H1 (cell line): ENCODE measurements at regions not wholly inside any gene's neighbourhood (a gene's known extent, or its start where the extent isn't known, plus 50 kb on each side); places are given as distances from the start of the nearest gene placed in this dataset.

Experiments used
- CTCF ChIA-PET: fragments of 300-600 bp; sonication (Branson Sonifier 250); formaldehyde crosslinking; loops from one replicate; lab custom pipeline; 2021; ENCODE audit not compliant: partially characterized antibody; lab: Charles Lee
- POLR2A ChIA-PET: fragments of 300-600 bp; sonication (Branson Sonifier 250); formaldehyde crosslinking; loops from one replicate; lab custom pipeline; 2021; ENCODE audit warnings: inconsistent platforms; ENCODE audit not compliant: partially characterized antibody; lab: Charles Lee
- DNase-seq, 2 experiments: peaks; one replicate each; pipeline versions ENCODE4 v3.0.0 to v3.0.0-alpha.2; 2010 to 2022; ENCODE audit warnings: low spot score in 2 of 2, low read depth in 1 of 2, mixed read lengths in 1 of 2
- FAIRE-seq: peaks from 2 replicates; lab custom pipeline; 2011; peaks lifted over from hg19 to GRCh38; lab: Jason Lieb, UNC
- H2AFZ ChIP-seq: 2 replicates; pipeline ENCODE4 v1.8.1; 2012; ENCODE audit warnings: low read length, inconsistent platforms
- H2AK5ac ChIP-seq: 2 replicates; pipeline ENCODE4 v1.6.1; 2013; ENCODE audit warnings: low read depth, low read length
- H2BK120ac ChIP-seq: replicated peaks from 2 replicates; pipeline ENCODE3; 2013; ENCODE audit warnings: low read depth, low read length, inconsistent platforms
- H2BK12ac ChIP-seq: 2 replicates; pipeline ENCODE4 v1.6.1; 2013; ENCODE audit warnings: low read depth, low read length
- H2BK15ac ChIP-seq: 2 replicates; pipeline ENCODE4 v1.6.1; 2013; ENCODE audit warnings: low read length
- H2BK20ac ChIP-seq: 2 replicates; pipeline ENCODE4 v1.6.1; 2013; ENCODE audit warnings: low read length
- H2BK5ac ChIP-seq: 2 replicates; pipeline ENCODE4 v1.6.1; 2013; ENCODE audit warnings: low read depth, low read length
- H3K14ac ChIP-seq: 2 replicates; pipeline ENCODE4 v1.6.1; 2013; ENCODE audit warnings: inconsistent platforms; ENCODE audit not compliant: insufficient read length
- H3K18ac ChIP-seq: 2 replicates; pipeline ENCODE4 v1.6.1; 2013; ENCODE audit warnings: low read length; ENCODE audit errors: extremely low read depth
- H3K23ac ChIP-seq: 2 replicates; pipeline ENCODE4 v1.6.1; 2013; ENCODE audit warnings: inconsistent platforms; ENCODE audit not compliant: insufficient read length
- H3K23me2 ChIP-seq: 2 replicates; pipeline ENCODE4 v1.6.1; 2013; ENCODE audit warnings: low read depth, low read length
- H3K27ac ChIP-seq: 2 replicates; pipeline ENCODE4 v1.6.1; 2011; ENCODE audit warnings: low read depth, low read length, inconsistent platforms
- H3K27me3 ChIP-seq, 4 experiments: replicated peaks in 1 of 4; 1 replicate in 1 of 4; 2 replicates in 3 of 4; pipeline versions ENCODE4 v1.6.1 to v1.8.1; 2011 to 2013; ENCODE audit warnings: low read length in 3 of 4, mild to moderate bottlenecking in 3 of 4, inconsistent platforms in 2 of 4, mixed read lengths in 2 of 4, moderate library complexity in 1 of 4; ENCODE audit not compliant: control insufficient read depth in 3 of 4, insufficient read depth in 3 of 4; ENCODE audit errors: extremely low read depth in 1 of 4
- H3K36me3 ChIP-seq, 4 experiments: 2 replicates each; pipeline versions ENCODE4 v1.6.1 to v1.8.1; 2011 to 2013; ENCODE audit warnings: mild to moderate bottlenecking in 4 of 4, low read length in 3 of 4, moderate library complexity in 2 of 4, control low read depth in 1 of 4, inconsistent platforms in 1 of 4; ENCODE audit not compliant: insufficient read depth in 4 of 4, control insufficient read depth in 2 of 4
- H3K4ac ChIP-seq: replicated peaks from 2 replicates; pipeline ENCODE3; 2013; ENCODE audit warnings: low read length, low read depth, mixed read lengths, inconsistent platforms; ENCODE audit not compliant: insufficient read length
- H3K4me1 ChIP-seq, 4 experiments: replicated peaks in 1 of 4; 1 replicate in 1 of 4; 2 replicates in 3 of 4; pipeline versions ENCODE4 v1.6.1 to v1.8.1; 2011 to 2013; ENCODE audit warnings: low read length in 3 of 4, inconsistent platforms in 2 of 4, mixed read lengths in 1 of 4; ENCODE audit not compliant: insufficient read depth in 4 of 4, control insufficient read depth in 3 of 4
- H3K4me2 ChIP-seq, 2 experiments: 2 replicates each; pipeline versions ENCODE4 v1.6.1 to v1.8.1; 2011 to 2013; ENCODE audit warnings: low read depth in 2 of 2, low read length in 2 of 2, control low read depth in 1 of 2, inconsistent platforms in 1 of 2, mild to moderate bottlenecking in 1 of 2; ENCODE audit not compliant: insufficient read depth in 1 of 2
- H3K4me3 ChIP-seq, 4 experiments: fragments of 200-600, 300-600 bp in 1 of 4; sonication (generic), shearing (Covaris generic), sonication (Bioruptor Twin) in 1 of 4; 2 replicates each; pipeline versions ENCODE4 v1.5.1 to v1.8.1; 2011 to 2016; ENCODE audit warnings: low read length in 4 of 4, low read depth in 3 of 4, control low read depth in 2 of 4, inconsistent platforms in 2 of 4, mild to moderate bottlenecking in 2 of 4, mixed read lengths in 1 of 4, moderate library complexity in 1 of 4; ENCODE audit not compliant: insufficient read depth in 2 of 4; ENCODE audit errors: extremely low read depth in 1 of 4
- H3K56ac ChIP-seq: replicated peaks from 2 replicates; pipeline ENCODE3; 2013; ENCODE audit warnings: low read depth, mild to moderate bottlenecking, mixed read lengths, low read length, inconsistent platforms; ENCODE audit not compliant: insufficient read length
- H3K79me1 ChIP-seq: 2 replicates; pipeline ENCODE4 v1.6.1; 2013; ENCODE audit warnings: low read depth, low read length, control low read depth
- H3K79me2 ChIP-seq, 2 experiments: 2 replicates each; pipeline versions ENCODE4 v1.6.1 to v1.8.1; 2012 to 2013; ENCODE audit warnings: low read length in 2 of 2, mild to moderate bottlenecking in 2 of 2, inconsistent platforms in 1 of 2; ENCODE audit not compliant: insufficient read depth in 2 of 2, control insufficient read depth in 1 of 2
- H3K9ac ChIP-seq, 4 experiments: replicated peaks in 1 of 4; 1 replicate in 1 of 4; 2 replicates in 3 of 4; pipeline versions ENCODE4 v1.6.1 to v1.8.1; 2011 to 2013; ENCODE audit warnings: low read depth in 3 of 4, low read length in 3 of 4, control low read depth in 2 of 4, mild to moderate bottlenecking in 2 of 4, moderate library complexity in 2 of 4, inconsistent platforms in 1 of 4; ENCODE audit errors: extremely low read depth in 1 of 4
- H3K9me3 ChIP-seq, 2 experiments: 2 replicates each; pipeline versions ENCODE4 v1.6.1 to v1.8.1; 2012 to 2013; ENCODE audit warnings: mild to moderate bottlenecking in 2 of 2, moderate library complexity in 2 of 2, control low read depth in 1 of 2, inconsistent platforms in 1 of 2, low read depth in 1 of 2, low read length in 1 of 2, mixed read lengths in 1 of 2; ENCODE audit not compliant: insufficient read depth in 2 of 2
- H4K20me1 ChIP-seq, 2 experiments: replicated peaks in 1 of 2; 2 replicates each; pipeline versions ENCODE3 to v1.8.1; 2011 to 2013; ENCODE audit warnings: inconsistent platforms in 2 of 2, low read length in 2 of 2, mild to moderate bottlenecking in 1 of 2; ENCODE audit not compliant: insufficient read depth in 2 of 2, control insufficient read depth in 1 of 2
- H4K5ac ChIP-seq: 2 replicates; pipeline ENCODE4 v1.6.1; 2013; ENCODE audit warnings: low read length, low read depth, mixed read lengths, inconsistent platforms; ENCODE audit not compliant: insufficient read length
- H4K8ac ChIP-seq: 2 replicates; pipeline ENCODE4 v1.8.0; 2013; ENCODE audit warnings: mild to moderate bottlenecking, moderate library complexity, low read length, inconsistent platforms; ENCODE audit not compliant: insufficient read depth; ENCODE audit errors: extremely low read depth
- H4K91ac ChIP-seq: replicated peaks from 2 replicates; pipeline ENCODE3; 2013; ENCODE audit warnings: low read length, mixed read lengths, inconsistent platforms; ENCODE audit not compliant: insufficient read length
- ASH2L ChIP-seq: fragments of 200-600, 300-600 bp; sonication (generic); IDR thresholded peaks from one replicate; pipeline ENCODE4 v1.7.1; 2017; ENCODE audit warnings: low read length
- E2F6 ChIP-seq: IDR thresholded peaks from 2 replicates; pipeline ENCODE4 v1.6.1; 2012; ENCODE audit warnings: inconsistent platforms
- EGR1 ChIP-seq: IDR thresholded peaks from 2 replicates; pipeline ENCODE4 v1.6.1; 2011; ENCODE audit warnings: low read depth, low read length, borderline replicate concordance
- FOSL1 ChIP-seq: IDR thresholded peaks from 2 replicates; pipeline ENCODE4 v1.6.1; 2011; ENCODE audit warnings: mild to moderate bottlenecking, low read depth, low read length, moderate library complexity; ENCODE audit not compliant: insufficient read depth
- GABPA ChIP-seq: IDR thresholded peaks from 2 replicates; pipeline ENCODE4 v1.6.1; 2011; ENCODE audit warnings: mild to moderate bottlenecking, low read length, moderate library complexity, borderline replicate concordance; ENCODE audit not compliant: insufficient read depth
- GTF2F1 ChIP-seq: IDR thresholded peaks from 2 replicates; pipeline ENCODE4 v1.6.1; 2012; ENCODE audit warnings: low read depth, low read length, improper control_type of control experiment, borderline replicate concordance
- RBBP5 ChIP-seq: IDR thresholded peaks from 2 replicates; pipeline ENCODE4 v1.7.1; 2012; ENCODE audit warnings: low read depth, mild to moderate bottlenecking, inconsistent platforms, low read length, moderate library complexity, borderline replicate concordance
- RFX5 ChIP-seq: IDR thresholded peaks from 2 replicates; pipeline ENCODE4 v1.6.1; 2011; ENCODE audit warnings: low read depth, low read length, improper control_type of control experiment, borderline replicate concordance
- SIN3A ChIP-seq, 2 experiments: IDR thresholded peaks in 1 of 2; conservative IDR thresholded peaks in 1 of 2; 2 replicates each; pipeline ENCODE4 v1.6.1; 2011 to 2012; ENCODE audit warnings: low read length in 2 of 2, improper control_type of control experiment in 1 of 2, low read depth in 1 of 2, mild to moderate bottlenecking in 1 of 2
- SRF ChIP-seq: IDR thresholded peaks from 2 replicates; pipeline ENCODE4 v1.6.1; 2011; ENCODE audit warnings: mild to moderate bottlenecking, low read depth, low read length, moderate library complexity
- TAF7 ChIP-seq: optimal IDR thresholded peaks from 2 replicates; pipeline ENCODE3; 2011; ENCODE audit warnings: low read depth, mild to moderate bottlenecking, inconsistent platforms, low read length, moderate library complexity, borderline replicate concordance
- TCF12 ChIP-seq: IDR thresholded peaks from 2 replicates; pipeline ENCODE4 v1.6.1; 2011; ENCODE audit warnings: low read depth, mild to moderate bottlenecking, low read length
- WGBS, 2 experiments: shearing (Covaris generic) in 1 of 2; methylation state at CpG; one replicate each; pipeline versions ENCODE4 v1.1.6 to v1.1.7; 2013 to 2015; ENCODE audit warnings: low lambda C conversion rate in 2 of 2, mixed read lengths in 2 of 2, inconsistent platforms in 1 of 2, low coverage in 1 of 2, missing lambda C conversion rate in 1 of 2; ENCODE audit not compliant: insufficient replicate concordance in 2 of 2, insufficient coverage in 1 of 2, insufficient read length in 1 of 2; ENCODE audit errors: extremely low coverage in 1 of 2, missing lambda C conversion rate in 1 of 2; 5-methylcytosine and 5-hydroxymethylcytosine counted together

- Histone ChIP-seq H3K23ac (no peak overlapping the region), H3K9ac (no peak overlapping the region), H4K8ac (no peak overlapping the region), H3K79me1 (no peaks in the 10 kb centered on the region), H3K4ac (no peak overlapping the region), H3K18ac (no peak overlapping the region), H3K27ac (no peak overlapping the region), H3K36me3 (no peaks in the 10 kb centered on the region), H2BK5ac (no peak overlapping the region), H3K9me3 (peaks cover 10 to 18% of the 10 kb centered on the region in 2 experiments; a peak in 1 of 4 replicates), H3K14ac (no peak overlapping the region), H2BK15ac (no peak overlapping the region), H2BK12ac (no peak overlapping the region), H3K79me2 (no peaks in the 10 kb centered on the region), H3K23me2 (no peaks in the 10 kb centered on the region), H2BK20ac (no peak overlapping the region), H3K56ac (no peak overlapping the region), H2BK120ac (no peak overlapping the region), H3K4me2 (no peak overlapping the region), H3K27me3 (no peaks in the 10 kb centered on the region), H2AK5ac (no peak overlapping the region), H4K20me1 (no peaks in the 10 kb centered on the region), H4K5ac (no peak overlapping the region), H3K4me1 (no peaks in the 10 kb centered on the region), H4K91ac (no peak overlapping the region), H2AFZ (no peak overlapping the region), H3K4me3 (no peak overlapping the region)
- ChIA-PET POLR2A (no interaction called here), CTCF (interaction anchor here (0.6 to 1.6 kb wide), 3 partner anchors 9 to 82 kb away, joined by 4 to 5 read pairs (median 4); no protein-coding TSS in a partner anchor)
- DNase-seq (no peak), FAIRE-seq (no peak)
- WGBS, 2 experiments = 88% methylated on average over 2 of the region's 2 CpGs; no CpG with 5 or more reads in 1 of the 2 experiments
- TF ChIP-seq EGR1 (no peak), RFX5 (no peak), E2F6 (no peak), FOSL1 (no peak), GTF2F1 (no peak), TCF12 (no peak), SIN3A (conservative IDR thresholded peaks at IDR 0.05 in 1 of 2, IDR thresholded peaks at IDR 0.05 in 1 of 2; ENCODE audit: low read depth in 1 of 2, low read length in 2 of 2) (no peak), RBBP5 (no peak), SRF (no peak), TAF7 (no peak), GABPA (no peak), ASH2L (no peak)
These were observed 137.2 kb upstream of the ARHGEF9 start for GRCh38 chrX:63922221-63922620.
